HUES6 (cell line): ENCODE measurements at regions not wholly inside any gene's neighbourhood (a gene's known extent, or its start where the extent isn't known, plus 50 kb on each side); places are given as distances from the start of the nearest gene placed in this dataset.

Experiments
- H3K27ac ChIP-seq: 2 replicates; pipeline ENCODE4 v1.7.0; 2013; ENCODE audit warnings: low read depth, mild to moderate bottlenecking, low read length, inconsistent platforms
- H3K27me3 ChIP-seq: 2 replicates; pipeline ENCODE4 v1.6.1; 2013; ENCODE audit warnings: low read length; ENCODE audit not compliant: control insufficient read depth, insufficient read depth
- H3K36me3 ChIP-seq: 2 replicates; pipeline ENCODE4 v1.6.1; 2013; ENCODE audit warnings: low read length; ENCODE audit not compliant: control insufficient read depth, insufficient read depth
- H3K4me1 ChIP-seq: 2 replicates; pipeline ENCODE4 v1.6.1; 2013; ENCODE audit warnings: low read length; ENCODE audit not compliant: control insufficient read depth, insufficient read depth
- H3K4me3 ChIP-seq: 2 replicates; pipeline ENCODE4 v1.5.1; 2013; ENCODE audit warnings: low read depth, low read length
- H3K9ac ChIP-seq: one replicate; pipeline ENCODE4 v1.6.1; 2013; ENCODE audit warnings: mild to moderate bottlenecking, low read length
- H3K9me3 ChIP-seq: 2 replicates; pipeline ENCODE4 v1.6.1; 2013; ENCODE audit warnings: low read depth, low read length; ENCODE audit not compliant: control insufficient read depth, insufficient read depth

- H3K27me3 ChIP-seq, result no peaks in the 10 kb centered on the region
- no peaks in the 10 kb centered on the region for H3K9me3 ChIP-seq
- H3K4me1 ChIP-seq, result no peaks in the 10 kb centered on the region
- H3K36me3 ChIP-seq, result no peaks in the 10 kb centered on the region
- no peak overlapping the region for H3K27ac ChIP-seq
- no peak overlapping the region for H3K4me3 ChIP-seq
- no peak overlapping the region for H3K9ac ChIP-seq
Measured at GRCh38 chr2:81872006-81872405, 1567.5 kb upstream of the LRRTM1 start.

- no peak overlapping the region for H3K27ac ChIP-seq
- H3K9me3 ChIP-seq, result no peaks in the 10 kb centered on the region
- no peak overlapping the region for H3K4me3 ChIP-seq
- no peaks in the 10 kb centered on the region for H3K4me1 ChIP-seq
- H3K9ac ChIP-seq, result no peak overlapping the region
- H3K27me3 ChIP-seq, result no peaks in the 10 kb centered on the region
- no peaks in the 10 kb centered on the region for H3K36me3 ChIP-seq
Measured at GRCh38 chr2:81870119-81870518, 1565.6 kb upstream of the LRRTM1 start.

GRCh38 chr2:81858998-81859397 lies 1554.4 kb upstream of the LRRTM1 start:
- Histone ChIP-seq H3K9ac (no peak overlapping the region), H3K36me3 (no peaks in the 10 kb centered on the region), H3K4me3 (no peak overlapping the region), H3K27ac (no peak overlapping the region), H3K9me3 (no peaks in the 10 kb centered on the region), H3K27me3 (no peaks in the 10 kb centered on the region), H3K4me1 (no peaks in the 10 kb centered on the region)

GRCh38 chr2:81853341-81853740 lies 1548.8 kb upstream of the LRRTM1 start:
- Histone ChIP-seq H3K9me3 (no peaks in the 10 kb centered on the region), H3K9ac (no peak overlapping the region), H3K36me3 (no peaks in the 10 kb centered on the region), H3K4me3 (no peak overlapping the region), H3K27ac (no peak overlapping the region), H3K27me3 (no peaks in the 10 kb centered on the region), H3K4me1 (no peaks in the 10 kb centered on the region)

- no peak overlapping the region for H3K27ac ChIP-seq
- H3K4me1 ChIP-seq, result no peaks in the 10 kb centered on the region
- H3K9me3 ChIP-seq, result no peaks in the 10 kb centered on the region
- H3K36me3 ChIP-seq, result no peaks in the 10 kb centered on the region
- H3K9ac ChIP-seq, result no peak overlapping the region
- H3K27me3 ChIP-seq, result no peaks in the 10 kb centered on the region
- H3K4me3 ChIP-seq, result no peak overlapping the region
Measured at GRCh38 chr2:81852651-81853050, 1548.1 kb upstream of the LRRTM1 start.

- H3K4me3 ChIP-seq, result no peak overlapping the region
- H3K9me3 ChIP-seq, result no peaks in the 10 kb centered on the region
- no peak overlapping the region for H3K9ac ChIP-seq
- no peaks in the 10 kb centered on the region for H3K36me3 ChIP-seq
- H3K4me1 ChIP-seq, result no peaks in the 10 kb centered on the region
- no peaks in the 10 kb centered on the region for H3K27me3 ChIP-seq
- no peak overlapping the region for H3K27ac ChIP-seq
Measured at GRCh38 chr2:81839780-81840179, 1535.2 kb upstream of the LRRTM1 start.

DNA sequence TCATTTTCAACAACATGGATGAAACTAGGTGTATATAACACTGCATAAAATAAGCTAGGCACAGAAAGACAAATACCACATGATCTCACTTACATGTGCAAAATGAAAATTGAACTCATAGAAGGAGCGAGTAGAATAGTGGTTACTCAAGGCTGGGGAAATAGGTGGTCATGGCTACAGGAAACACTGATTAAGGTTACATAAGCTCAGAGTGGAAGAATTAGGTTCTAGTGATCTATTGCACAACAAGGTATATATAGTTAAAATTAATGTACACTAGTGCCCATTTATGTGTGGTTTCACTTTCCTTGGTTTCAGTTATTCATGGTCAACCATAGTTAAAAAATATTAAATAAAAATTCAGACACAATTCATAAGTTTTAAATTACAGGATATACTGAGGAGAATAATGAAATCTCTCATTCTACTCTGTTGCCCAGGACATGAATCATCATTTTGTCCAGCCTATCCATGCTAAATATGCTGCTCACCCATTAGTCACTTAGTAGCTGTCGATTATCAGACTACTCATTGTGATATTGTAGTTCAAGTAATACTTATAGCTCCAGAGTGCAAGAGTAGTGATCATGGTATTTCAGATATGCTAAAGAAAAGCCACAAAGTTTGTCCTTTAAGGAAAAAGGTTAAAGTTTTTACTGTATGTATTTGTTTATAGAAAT lies 1530.9 kb upstream of the LRRTM1 start:
- H3K27me3 ChIP-seq, result no peaks in the 10 kb centered on the region
- H3K36me3 ChIP-seq, result no peaks in the 10 kb centered on the region
- H3K4me3 ChIP-seq, result no peak overlapping the region
- no peaks in the 10 kb centered on the region for H3K4me1 ChIP-seq
- no peak overlapping the region for H3K27ac ChIP-seq
- peaks cover 8% of the 10 kb centered on the region; the same call in 1 of the 2 replicates for H3K9me3 ChIP-seq
- H3K9ac ChIP-seq, result no peak overlapping the region

- Histone ChIP-seq H3K27ac (no peak overlapping the region), H3K9ac (no peak overlapping the region), H3K36me3 (no peaks in the 10 kb centered on the region), H3K9me3 (no peaks in the 10 kb centered on the region), H3K27me3 (no peaks in the 10 kb centered on the region), H3K4me1 (no peaks in the 10 kb centered on the region), H3K4me3 (no peak overlapping the region)
Measured at GRCh38 chr2:81786811-81787210, 1482.3 kb upstream of the LRRTM1 start.

DNA sequence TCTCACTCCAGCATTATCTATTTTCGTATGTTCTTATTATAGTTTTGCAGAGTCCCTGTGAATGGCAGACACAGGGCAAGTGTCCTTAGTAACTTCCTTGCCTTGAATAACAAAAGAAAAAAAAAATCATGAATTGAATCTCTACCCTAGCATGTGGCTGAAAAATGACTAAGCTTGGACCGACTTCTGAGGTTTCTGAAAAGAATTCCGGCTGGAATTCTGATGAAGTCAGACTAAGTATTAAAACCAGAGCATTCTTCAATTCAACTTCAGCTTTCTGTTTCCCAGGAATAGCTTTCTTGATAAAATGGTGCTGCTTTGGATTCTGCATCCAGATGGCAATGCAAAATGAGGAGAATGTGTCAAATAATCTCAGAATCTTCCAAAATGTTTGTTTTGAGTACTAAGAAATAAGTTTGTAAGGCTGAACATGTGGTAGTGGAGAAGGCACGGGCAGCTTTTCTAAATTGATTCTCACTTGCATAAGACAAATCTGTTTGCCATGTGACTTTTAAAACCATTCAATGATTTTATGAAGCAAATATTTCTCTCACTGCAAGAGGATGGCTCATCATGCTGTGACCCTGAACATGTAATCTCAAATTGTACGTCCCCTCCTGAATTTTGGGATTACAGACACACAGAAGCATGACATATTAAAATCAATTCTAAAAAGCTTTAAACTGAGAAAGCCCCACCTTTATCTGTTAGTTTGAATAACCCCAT lies 1462.8 kb upstream of the LRRTM1 start:
- Histone ChIP-seq H3K27me3 (no peaks in the 10 kb centered on the region), H3K36me3 (no peaks in the 10 kb centered on the region), H3K27ac (no peak overlapping the region), H3K9me3 (no peaks in the 10 kb centered on the region), H3K4me3 (no peak overlapping the region), H3K4me1 (no peaks in the 10 kb centered on the region), H3K9ac (no peak overlapping the region)

DNA sequence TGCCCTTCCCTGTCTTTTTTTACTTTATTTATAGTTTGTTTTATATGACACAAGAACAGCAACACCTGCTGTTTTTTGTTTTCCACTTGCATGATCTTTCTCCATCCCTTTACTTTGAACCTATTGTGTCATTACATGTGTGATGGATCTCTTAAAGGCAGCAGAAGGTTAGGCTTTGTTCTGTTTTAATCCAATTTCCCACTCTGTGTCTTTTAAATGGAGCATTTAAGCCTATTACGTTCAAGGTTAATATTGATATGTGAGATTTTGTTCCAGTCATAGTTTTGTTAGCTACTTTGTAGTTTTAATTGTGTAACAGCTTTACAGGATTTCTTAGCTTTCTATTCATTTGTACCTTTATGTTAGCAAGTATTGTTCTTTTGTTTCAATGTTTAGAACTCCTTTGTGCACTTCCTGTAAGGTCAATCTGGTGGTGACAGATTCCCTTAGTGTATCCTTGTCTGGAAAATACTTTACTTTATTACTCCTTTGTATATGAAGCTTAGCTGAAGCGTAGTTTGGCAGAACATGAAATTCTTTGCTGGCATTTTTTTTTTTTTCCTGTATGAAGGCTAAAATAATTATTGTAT lies 1443.0 kb upstream of the LRRTM1 start:
- Histone ChIP-seq H3K27me3 (no peaks in the 10 kb centered on the region), H3K36me3 (no peaks in the 10 kb centered on the region), H3K4me1 (no peaks in the 10 kb centered on the region), H3K4me3 (no peak overlapping the region), H3K27ac (no peak overlapping the region), H3K9me3 (no peaks in the 10 kb centered on the region), H3K9ac (no peak overlapping the region)

GRCh38 chr2:81739966-81740365 lies 1435.4 kb upstream of the LRRTM1 start:
- Histone ChIP-seq H3K27ac (no peak overlapping the region), H3K36me3 (no peaks in the 10 kb centered on the region), H3K4me1 (no peaks in the 10 kb centered on the region), H3K27me3 (no peaks in the 10 kb centered on the region), H3K9me3 (no peaks in the 10 kb centered on the region), H3K4me3 (no peak overlapping the region), H3K9ac (no peak overlapping the region)
